Progenitor cell of endocrine pancreas (in vitro differentiated cells): ENCODE measurements at regions not wholly inside any gene's neighbourhood (a gene's known extent, or its start where the extent isn't known, plus 50 kb on each side); places are given as distances from the start of the nearest gene placed in this dataset.

Experiments
- DNase-seq: peaks from one replicate; pipeline ENCODE4 v3.0.0; 2021; ENCODE audit warnings: low spot score; ENCODE audit not compliant: unreplicated experiment
- H3K27ac Mint-ChIP-seq: 2 replicates; pipeline ENCODE4 v1.8.0; 2021; ENCODE audit warnings: mild to moderate bottlenecking, moderate library complexity, mixed read lengths
- H3K27me3 Mint-ChIP-seq: 2 replicates; pipeline ENCODE4 v1.8.0; 2021; ENCODE audit warnings: mixed read lengths
- H3K36me3 Mint-ChIP-seq: 2 replicates; pipeline ENCODE4 v1.8.0; 2022; ENCODE audit warnings: mixed read lengths; ENCODE audit not compliant: insufficient read depth
- H3K4me1 Mint-ChIP-seq: 2 replicates; pipeline ENCODE4 v1.8.0; 2021; ENCODE audit warnings: low read depth, mixed read lengths
- H3K4me3 Mint-ChIP-seq: 2 replicates; pipeline ENCODE4 v1.8.0; 2021; ENCODE audit warnings: low read depth, mild to moderate bottlenecking, moderate library complexity, mixed read lengths
- H3K9me3 Mint-ChIP-seq: 2 replicates; pipeline ENCODE4 v1.8.0; 2021; ENCODE audit warnings: low read depth, mixed read lengths
- CTCF ChIP-seq: fragments of 200-600 bp; sonication (generic); IDR thresholded peaks from one replicate; pipeline ENCODE4 v1.5.0; 2021; ENCODE audit warnings: antibody characterized with exemption, mild to moderate bottlenecking; ENCODE audit not compliant: unreplicated experiment

GRCh38 chr6:39992861-39993622 lies 58.8 kb upstream of the MOCS1 start:
- H3K4me1 Mint-ChIP-seq: no peaks in the 10 kb centered on the region
- peaks cover 4% of the 10 kb centered on the region for H3K27me3 Mint-ChIP-seq
- no peaks in the 10 kb centered on the region for H3K36me3 Mint-ChIP-seq
- no peak for DNase-seq
- no peak overlapping the region for H3K4me3 Mint-ChIP-seq
- no peak overlapping the region for H3K27ac Mint-ChIP-seq
- H3K9me3 Mint-ChIP-seq: peaks cover 19% of the 10 kb centered on the region
- TF ChIP-seq CTCF: no peak
